HCT116 (cell line): ENCODE measurements at regions not wholly inside any gene's neighbourhood (a gene's known extent, or its start where the extent isn't known, plus 50 kb on each side); places are given as distances from the start of the nearest gene placed in this dataset.

Source experiments
- ATAC-seq: fragments of 200-7000 bp; cut with Tn5 transposase; 2 replicates; pipeline ENCODE4 v1.9.1; 2020; ENCODE audit warnings: mild to moderate bottlenecking, moderate library complexity
- BruUV-seq: library from RNA; stranded (reverse); fragments of 400-500 nt; replicated peaks from 2 replicates; lab custom pipeline; 2021; lab: Mats Ljungman, UMichigan
- CTCF ChIA-PET: fragments of 300-600 bp; sonication (Branson Sonifier 250); formaldehyde crosslinking; loops from one replicate; lab custom pipeline; 2021; ENCODE audit warnings: antibody characterized with exemption; lab: Charles Lee
- POLR2A ChIA-PET: fragments of 300-600, 350-600 bp; sonication (Branson Sonifier 250); formaldehyde crosslinking; loops from one replicate; lab custom pipeline; 2021; ENCODE audit warnings: antibody characterized with exemption; lab: Charles Lee
- RAD21 ChIA-PET, 2 experiments: fragments of 300-600 bp; sonication (Branson Sonifier 250); formaldehyde crosslinking; loops; one replicate each; lab custom pipeline; 2023; ENCODE audit warnings: low total read pairs in 2 of 2; ENCODE audit not compliant: uncharacterized antibody in 2 of 2, unreplicated experiment in 2 of 2, low non-redundant PET in 1 of 2; lab: Charles Lee
- DNase-seq: peaks from one replicate; pipeline ENCODE4 v3.0.0-alpha.2; 2010; ENCODE audit warnings: low read depth, low spot score
- H2AFZ ChIP-seq: fragments of 200-600 bp; shearing (Covaris generic), sonication (generic); 2 replicates; pipeline ENCODE4 v1.6.1; 2017; ENCODE audit warnings: low read depth, mixed run types, mixed read lengths, antibody characterized with exemption, low read length; ENCODE audit not compliant: poor library complexity, severe bottlenecking
- H3K27ac ChIP-seq: 2 replicates; pipeline ENCODE4 v1.5.1; 2012; ENCODE audit warnings: low read depth, low read length
- H3K27me3 ChIP-seq: fragments of 200-600 bp; sonication (generic); 2 replicates; pipeline ENCODE4 v1.6.1; 2016; ENCODE audit warnings: mixed run types, low read length, mixed read lengths; ENCODE audit not compliant: insufficient read depth
- H3K36me3 ChIP-seq, 2 experiments: fragments of 200-500 bp in 1 of 2; fragments of 200-600 bp in 1 of 2; sonication (Bioruptor generic) in 1 of 2; sonication (generic) in 1 of 2; 2 replicates each; pipeline versions ENCODE4 v1.5.1 to v1.6.1; 2014 to 2016; ENCODE audit warnings: low read length in 2 of 2, inconsistent platforms in 1 of 2, mixed read lengths in 1 of 2, mixed run types in 1 of 2; ENCODE audit not compliant: insufficient read depth in 2 of 2, control insufficient read depth in 1 of 2
- H3K4me1 ChIP-seq, 2 experiments: fragments of 200-600 bp in 1 of 2; sonication (generic) in 1 of 2; 2 replicates each; pipeline versions ENCODE4 v1.5.1 to v1.6.1; 2012 to 2017; ENCODE audit warnings: low read length in 2 of 2, inconsistent platforms in 1 of 2, mild to moderate bottlenecking in 1 of 2, mixed read lengths in 1 of 2, mixed run types in 1 of 2, moderate library complexity in 1 of 2; ENCODE audit not compliant: insufficient read depth in 2 of 2, control insufficient read depth in 1 of 2
- H3K4me2 ChIP-seq: fragments of 200-600 bp; sonication (generic); 2 replicates; pipeline ENCODE4 v1.6.1; 2017; ENCODE audit warnings: mixed run types, low read length, mixed read lengths
- H3K4me3 ChIP-seq, 2 experiments: fragments of 200-600 bp in 1 of 2; sonication (generic) in 1 of 2; replicated peaks in 1 of 2; 2 replicates each; pipeline ENCODE4 v1.5.1; 2011 to 2016; ENCODE audit warnings: low read length in 2 of 2, control low read depth in 1 of 2, low read depth in 1 of 2, mild to moderate bottlenecking in 1 of 2, mixed read lengths in 1 of 2, mixed run types in 1 of 2
- H3K79me2 ChIP-seq: fragments of 200-600 bp; sonication (generic); 2 replicates; pipeline ENCODE4 v1.6.1; 2017; ENCODE audit warnings: mild to moderate bottlenecking, mixed run types, low read length, moderate library complexity, mixed read lengths; ENCODE audit not compliant: insufficient read depth
- H3K9ac ChIP-seq: fragments of 200-600 bp; sonication (generic); 2 replicates; pipeline ENCODE4 v1.6.1; 2016; ENCODE audit warnings: low read length, mixed read lengths
- H3K9me2 ChIP-seq: fragments of 200-600 bp; sonication (generic), shearing (Covaris generic); 2 replicates; pipeline ENCODE4 v1.6.1; 2017; ENCODE audit warnings: mixed run types, mild to moderate bottlenecking, moderate library complexity; ENCODE audit not compliant: insufficient read depth
- H3K9me3 ChIP-seq, 2 experiments: fragments of 200-500 bp in 1 of 2; fragments of 200-600 bp in 1 of 2; sonication (Bioruptor generic) in 1 of 2; sonication (generic) in 1 of 2; 2 replicates each; pipeline ENCODE4 v1.6.1; 2014 to 2017; ENCODE audit warnings: low read length in 2 of 2, mixed read lengths in 2 of 2, inconsistent platforms in 1 of 2, low read depth in 1 of 2, mild to moderate bottlenecking in 1 of 2, mixed run types in 1 of 2, moderate library complexity in 1 of 2; ENCODE audit not compliant: control insufficient read depth in 1 of 2, insufficient read depth in 1 of 2
- H4K20me1 ChIP-seq: fragments of 200-600 bp; sonication (generic), shearing (Covaris generic); 2 replicates; pipeline ENCODE4 v1.6.1; 2017; ENCODE audit warnings: mixed run types, mild to moderate bottlenecking, moderate library complexity; ENCODE audit not compliant: insufficient read depth
- CBX3 ChIP-seq: IDR thresholded peaks from 2 replicates; pipeline ENCODE4 v1.6.1; 2012; ENCODE audit warnings: low read depth
- ELF1 ChIP-seq: IDR thresholded peaks from 2 replicates; pipeline ENCODE4 v1.6.1; 2012; ENCODE audit warnings: low read depth, borderline replicate concordance
- EZH2phosphoT487 ChIP-seq: fragments of 200-600 bp; IDR thresholded peaks from 2 replicates; pipeline ENCODE4 v1.6.1; 2018; ENCODE audit warnings: antibody characterized with exemption, borderline replicate concordance
- MAX ChIP-seq: IDR thresholded peaks from 2 replicates; pipeline ENCODE4 v1.6.1; 2012
- POLR2A ChIP-seq: IDR thresholded peaks from 2 replicates; pipeline ENCODE4 v1.7.0; 2011; ENCODE audit warnings: borderline replicate concordance; ENCODE audit not compliant: insufficient read depth, insufficient read length; ENCODE audit errors: extremely low read depth
- RAD21 ChIP-seq: IDR thresholded peaks from 2 replicates; pipeline ENCODE4 v1.6.1; 2012; ENCODE audit warnings: low read depth, mild to moderate bottlenecking
- REST ChIP-seq: IDR thresholded peaks from 2 replicates; pipeline ENCODE4 v1.6.1; 2012; ENCODE audit warnings: low read depth
- SIN3A ChIP-seq: IDR thresholded peaks from 2 replicates; pipeline ENCODE4 v1.6.1; 2012; ENCODE audit warnings: low read depth
- SP1 ChIP-seq: IDR thresholded peaks from 2 replicates; pipeline ENCODE4 v1.6.1; 2012; ENCODE audit warnings: low read depth
- TCF7L2 ChIP-seq: IDR thresholded peaks from 2 replicates; pipeline ENCODE4 v1.7.0; 2011; ENCODE audit warnings: borderline replicate concordance, inconsistent platforms; ENCODE audit not compliant: insufficient read depth, insufficient read length; ENCODE audit errors: extremely low read depth
- ZBTB33 ChIP-seq: IDR thresholded peaks from 2 replicates; pipeline ENCODE4 v1.6.1; 2011; ENCODE audit warnings: mild to moderate bottlenecking, low read length, moderate library complexity; ENCODE audit not compliant: insufficient replicate concordance; ENCODE audit errors: extremely low read depth
- ZFX ChIP-seq: fragments of 450-650 bp; IDR thresholded peaks from 2 replicates; pipeline ENCODE4 v1.6.1; 2017
- intact Hi-C: fragments of 100-400 bp; cut with micrococcal nuclease; formaldehyde crosslinking; loops from 2 replicates; pipeline ENCODE4 v1.10.0; 2022

GRCh38 chr6:86537292-86537861 is 400.0 kb upstream of the HTR1E start:
- H3K79me2 ChIP-seq = no peaks in the 10 kb centered on the region
- no peaks in the 10 kb centered on the region for H4K20me1 ChIP-seq
- RAD21 ChIA-PET = no interaction called here
- H3K9ac ChIP-seq = no peak overlapping the region
- no TSS peak for BruUV-seq
- POLR2A ChIA-PET = no interaction called here
- no peaks in the 10 kb centered on the region for H3K9me2 ChIP-seq
- H3K4me3 ChIP-seq = no peak overlapping the region
- intact Hi-C loops = no loop called here
- CTCF ChIA-PET = no interaction called here
- TF ChIP-seq ZBTB33 (no peak), SIN3A (no peak), MAX (no peak), ZFX (no peak), RAD21 (no peak), REST (no peak), ELF1 (no peak), EZH2phosphoT487 (no peak), TCF7L2 (no peak), CBX3 (no peak), SP1 (no peak), POLR2A (no peak)
- no peaks in the 10 kb centered on the region; the same call in 1 of the 2 replicates for H3K27me3 ChIP-seq
- no peak overlapping the region for H3K4me2 ChIP-seq
- H3K4me1 ChIP-seq = no peaks in the 10 kb centered on the region
- no peaks in the 10 kb centered on the region for H3K36me3 ChIP-seq
- ATAC-seq (no peak), DNase-seq (no peak)
- H3K27ac ChIP-seq = no peak overlapping the region
- H3K9me3 ChIP-seq = no peaks in the 10 kb centered on the region; a peak in 1 of 4 replicates
- H2AFZ ChIP-seq = no peak overlapping the region
